WTC11 (cell line): ENCODE measurements at regions not wholly inside any gene's neighbourhood (a gene's known extent, or its start where the extent isn't known, plus 50 kb on each side); places are given as distances from the start of the nearest gene placed in this dataset.

Experiments
- ATAC-seq: fragments of 200-7000 bp; cut with Tn5 transposase; 2 replicates; pipeline ENCODE4 v1.10.0; 2021; ENCODE audit warnings: mild to moderate bottlenecking, moderate library complexity
- CTCF ChIA-PET: fragments of 300-600 bp; sonication (Branson Sonifier 250); formaldehyde crosslinking; loops from one replicate; lab custom pipeline; 2021; ENCODE audit warnings: antibody characterized with exemption; lab: Charles Lee
- POLR2A ChIA-PET: fragments of 350-600 bp; sonication (Branson Sonifier 250); formaldehyde crosslinking; loops from one replicate; lab custom pipeline; 2021; ENCODE audit warnings: antibody characterized with exemption; lab: Charles Lee
- DNase-seq: peaks from one replicate; pipeline ENCODE4 v3.0.0; 2021; ENCODE audit warnings: low spot score
- H3K27ac Mint-ChIP-seq: 2 replicates; pipeline ENCODE4 v1.8.0; 2021; ENCODE audit warnings: mixed read lengths
- H3K27me3 Mint-ChIP-seq: 2 replicates; pipeline ENCODE4 v1.8.0; 2021; ENCODE audit warnings: low read depth, mild to moderate bottlenecking, moderate library complexity, mixed read lengths
- H3K36me3 Mint-ChIP-seq: 2 replicates; pipeline ENCODE4 v1.8.0; 2021; ENCODE audit warnings: mixed read lengths
- H3K4me1 Mint-ChIP-seq: 2 replicates; pipeline ENCODE4 v1.8.0; 2022; ENCODE audit warnings: mixed read lengths
- H3K4me3 Mint-ChIP-seq: 2 replicates; pipeline ENCODE4 v1.8.0; 2021; ENCODE audit warnings: mild to moderate bottlenecking, moderate library complexity, mixed read lengths
- H3K9me3 Mint-ChIP-seq: 2 replicates; pipeline ENCODE4 v1.8.0; 2021; ENCODE audit warnings: mixed read lengths
- AR ChIP-seq: fragments of 250-450 bp; sonication (Bioruptor Pico); IDR thresholded peaks from 2 replicates; pipeline ENCODE4 v1.9.0; 2021; ENCODE audit warnings: mild to moderate bottlenecking
- ARID4B ChIP-seq: sonication (generic); formaldehyde crosslinking; IDR thresholded peaks from 2 replicates; pipeline ENCODE4 v1.8.0; 2023; ENCODE audit warnings: missing genetic modification reagents, mild to moderate bottlenecking, borderline replicate concordance
- ATF6 ChIP-seq: sonication (generic); formaldehyde crosslinking; IDR thresholded peaks from 2 replicates; pipeline ENCODE4 v1.8.1; 2023; ENCODE audit warnings: mild to moderate bottlenecking, missing genetic modification reagents
- E2F5 ChIP-seq: sonication (generic); formaldehyde crosslinking; IDR thresholded peaks from 2 replicates; pipeline ENCODE4 v1.8.1; 2022; ENCODE audit warnings: mild to moderate bottlenecking, moderate library complexity, missing genetic modification reagents
- FOXP4 ChIP-seq: sonication (generic); formaldehyde crosslinking; IDR thresholded peaks from 2 replicates; pipeline ENCODE4 v1.8.0; 2022; ENCODE audit warnings: mild to moderate bottlenecking, missing genetic modification reagents
- HMGXB4 ChIP-seq: sonication (generic); formaldehyde crosslinking; IDR thresholded peaks from 2 replicates; pipeline ENCODE4 v1.8.1; 2023; ENCODE audit warnings: mild to moderate bottlenecking, moderate library complexity, missing genetic modification reagents
- IRF1 ChIP-seq: sonication (generic); formaldehyde crosslinking; IDR thresholded peaks from 2 replicates; pipeline ENCODE4 v1.8.0; 2023; ENCODE audit warnings: missing genetic modification reagents
- KAT7 ChIP-seq: sonication (generic); formaldehyde crosslinking; IDR thresholded peaks from 2 replicates; pipeline ENCODE4 v1.8.1; 2023; ENCODE audit warnings: missing genetic modification reagents, mild to moderate bottlenecking, borderline replicate concordance
- MAX ChIP-seq: sonication (generic); formaldehyde crosslinking; IDR thresholded peaks from 2 replicates; pipeline ENCODE4 v1.8.0; 2022; ENCODE audit warnings: mild to moderate bottlenecking, missing genetic modification reagents
- MXD4 ChIP-seq: fragments of 250-450 bp; sonication (Bioruptor Pico); IDR thresholded peaks from 2 replicates; pipeline ENCODE4 v1.8.0; 2021; ENCODE audit warnings: mild to moderate bottlenecking, moderate library complexity, borderline replicate concordance
- TEAD4 ChIP-seq: sonication (generic); formaldehyde crosslinking; IDR thresholded peaks from 2 replicates; pipeline ENCODE4 v1.8.0; 2022; ENCODE audit warnings: mild to moderate bottlenecking, missing genetic modification reagents
- USF1 ChIP-seq: sonication (generic); formaldehyde crosslinking; IDR thresholded peaks from 2 replicates; pipeline ENCODE4 v1.8.0; 2022; ENCODE audit warnings: mild to moderate bottlenecking, missing genetic modification reagents
- USF2 ChIP-seq: sonication (generic); formaldehyde crosslinking; IDR thresholded peaks from 2 replicates; pipeline ENCODE4 v1.8.1; 2023; ENCODE audit warnings: mild to moderate bottlenecking, missing genetic modification reagents, moderate library complexity
- ZNF396 ChIP-seq: fragments of 250-450 bp; sonication (Bioruptor Pico); IDR thresholded peaks from 2 replicates; pipeline ENCODE4 v1.8.0; 2021; ENCODE audit warnings: mild to moderate bottlenecking, moderate library complexity, borderline replicate concordance
- ZNF416 ChIP-seq: fragments of 250-450 bp; sonication (Bioruptor Pico); IDR thresholded peaks from 2 replicates; pipeline ENCODE4 v1.9.0; 2021; ENCODE audit warnings: mild to moderate bottlenecking, inconsistent platforms

GRCh38 chr10:33754052-33754451, 419.6 kb upstream of the NRP1 start:
- Mint-ChIP-seq H3K9me3 (peaks cover 6% of the 10 kb centered on the region; the same call in 1 of the 2 replicates), H3K36me3 (no peaks in the 10 kb centered on the region), H3K27me3 (no peaks in the 10 kb centered on the region), H3K4me3 (no peak overlapping the region), H3K27ac (no peak overlapping the region), H3K4me1 (no peaks in the 10 kb centered on the region)
- TF ChIP-seq HMGXB4 (CRISPR knock-in tag) (no peak), USF1 (CRISPR knock-in tag) (no peak), ATF6 (CRISPR knock-in tag) (no peak), ZNF396 (CRISPR knock-in tag) (no peak)
- ATAC-seq = no peak
- DNase-seq = no peak
- ChIA-PET POLR2A (no interaction called here), CTCF (no interaction called here)

GRCh38 chr10:33753389-33753788, 418.9 kb upstream of the NRP1 start:
- DNase-seq (no peak), ATAC-seq (no peak)
- Mint-ChIP-seq H3K27me3 (no peaks in the 10 kb centered on the region), H3K9me3 (peaks cover 6% of the 10 kb centered on the region; the same call in 1 of the 2 replicates), H3K4me1 (no peaks in the 10 kb centered on the region), H3K4me3 (no peak overlapping the region), H3K36me3 (no peaks in the 10 kb centered on the region), H3K27ac (no peak overlapping the region)
- ChIA-PET POLR2A (no interaction called here), CTCF (no interaction called here)
- no peak for TF ChIP-seq MXD4 (CRISPR knock-in tag)
- no peak for TF ChIP-seq MAX
- TF ChIP-seq USF2 (CRISPR knock-in tag) = no peak
- TF ChIP-seq AR (CRISPR knock-in tag) = no peak
- TF ChIP-seq ZNF416 (CRISPR knock-in tag) = no peak
- no peak for TF ChIP-seq ARID4B (CRISPR knock-in tag)
- TF ChIP-seq FOXP4 (CRISPR knock-in tag) = no peak
- TF ChIP-seq USF1 (CRISPR knock-in tag) = no peak
- no peak for TF ChIP-seq E2F5
- no peak for TF ChIP-seq KAT7 (CRISPR knock-in tag)
- TF ChIP-seq TEAD4 = no peak
- no peak for TF ChIP-seq IRF1 (CRISPR knock-in tag)
